OCI-LY7 (cell line): ENCODE measurements at regions not wholly inside any gene's neighbourhood (a gene's known extent, or its start where the extent isn't known, plus 50 kb on each side); places are given as distances from the start of the nearest gene placed in this dataset.

Experiments
- BruUV-seq: library from RNA; stranded (reverse); fragments of 400-500 nt; replicated peaks from 2 replicates; lab custom pipeline; 2021; lab: Mats Ljungman, UMichigan
- CTCF ChIA-PET: fragments of 300-600 bp; sonication (Branson Sonifier 250); formaldehyde crosslinking; loops from one replicate; lab custom pipeline; 2022; ENCODE audit warnings: antibody characterized with exemption; ENCODE audit not compliant: unreplicated experiment; lab: Charles Lee
- POLR2A ChIA-PET: fragments of 300-600 bp; sonication (Branson Sonifier 250); formaldehyde crosslinking; loops from one replicate; lab custom pipeline; 2022; ENCODE audit warnings: antibody characterized with exemption; lab: Charles Lee
- DNase-seq: peaks from one replicate; pipeline ENCODE4 v3.0.0-alpha.2; 2015; ENCODE audit warnings: low spot score
- H2AFZ ChIP-seq: fragments of 200-600 bp; sonication (generic), shearing (Covaris generic); 2 replicates; pipeline ENCODE4 v1.6.1; 2014; ENCODE audit warnings: mild to moderate bottlenecking, antibody characterized with exemption, low read length, moderate library complexity
- H3K27ac ChIP-seq: fragments of 200-600 bp; sonication (generic); 2 replicates; pipeline ENCODE4 v1.5.1; 2014; ENCODE audit warnings: mixed run types, low read depth, mild to moderate bottlenecking, moderate library complexity, low read length, inconsistent platforms; ENCODE audit not compliant: poor library complexity, severe bottlenecking
- H3K36me3 ChIP-seq: fragments of 200-600 bp; sonication (generic); 2 replicates; pipeline ENCODE4 v1.6.1; 2014; ENCODE audit warnings: mild to moderate bottlenecking, antibody characterized with exemption, low read length, moderate library complexity, mixed read lengths; ENCODE audit not compliant: insufficient read depth
- H3K4me1 ChIP-seq: fragments of 200-600 bp; sonication (generic); 2 replicates; pipeline ENCODE4 v1.5.1; 2014; ENCODE audit warnings: mild to moderate bottlenecking, low read length; ENCODE audit not compliant: insufficient read depth, poor library complexity, severe bottlenecking
- H3K4me2 ChIP-seq: fragments of 200-600 bp; sonication (generic); 2 replicates; pipeline ENCODE4 v1.6.1; 2014; ENCODE audit warnings: mild to moderate bottlenecking, low read length
- H3K4me3 ChIP-seq: fragments of 200-600 bp; sonication (generic); 2 replicates; pipeline ENCODE4 v1.5.1; 2014; ENCODE audit warnings: mild to moderate bottlenecking, low read depth, low read length; ENCODE audit not compliant: poor library complexity, severe bottlenecking
- H3K79me2 ChIP-seq: fragments of 200-600 bp; sonication (generic); 2 replicates; pipeline ENCODE4 v1.6.1; 2016; ENCODE audit warnings: low read depth, mild to moderate bottlenecking, low read length, moderate library complexity, mixed read lengths; ENCODE audit not compliant: insufficient read depth
- H3K9me2 ChIP-seq: fragments of 200-600 bp; sonication (generic); 2 replicates; pipeline ENCODE4 v1.6.1; 2016; ENCODE audit warnings: mild to moderate bottlenecking, low read length, mixed read lengths; ENCODE audit not compliant: insufficient read depth
- H3K9me3 ChIP-seq: fragments of 200-600 bp; sonication (generic); 2 replicates; pipeline ENCODE4 v1.6.1; 2014; ENCODE audit warnings: mild to moderate bottlenecking, mixed run types, low read length, mixed read lengths
- H4K20me1 ChIP-seq: fragments of 200-600 bp; sonication (generic); 2 replicates; pipeline ENCODE4 v1.6.1; 2014; ENCODE audit warnings: mild to moderate bottlenecking, antibody characterized with exemption, low read length, moderate library complexity, mixed read lengths; ENCODE audit not compliant: insufficient read depth
- EZH2phosphoT487 ChIP-seq: fragments of 200-600 bp; sonication (generic); IDR thresholded peaks from 2 replicates; pipeline ENCODE4 v1.6.1; 2018; ENCODE audit warnings: low read depth, borderline replicate concordance, mild to moderate bottlenecking, mixed run types, antibody characterized with exemption, low read length, moderate library complexity, mixed read lengths
- intact Hi-C: fragments of 100-400 bp; cut with micrococcal nuclease; formaldehyde crosslinking; loops from one replicate; pipeline ENCODE4 v1.10.0; 2022; ENCODE audit not compliant: unreplicated experiment
- TF ChIP-seq, protein P1 (sequence below): fragments of 200-600 bp; sonication (generic); conservative IDR thresholded peaks from 2 replicates; pipeline ENCODE4 v1.5.1; 2014; ENCODE audit warnings: mild to moderate bottlenecking, antibody characterized with exemption, low read length, moderate library complexity, mixed read lengths

DNA sequence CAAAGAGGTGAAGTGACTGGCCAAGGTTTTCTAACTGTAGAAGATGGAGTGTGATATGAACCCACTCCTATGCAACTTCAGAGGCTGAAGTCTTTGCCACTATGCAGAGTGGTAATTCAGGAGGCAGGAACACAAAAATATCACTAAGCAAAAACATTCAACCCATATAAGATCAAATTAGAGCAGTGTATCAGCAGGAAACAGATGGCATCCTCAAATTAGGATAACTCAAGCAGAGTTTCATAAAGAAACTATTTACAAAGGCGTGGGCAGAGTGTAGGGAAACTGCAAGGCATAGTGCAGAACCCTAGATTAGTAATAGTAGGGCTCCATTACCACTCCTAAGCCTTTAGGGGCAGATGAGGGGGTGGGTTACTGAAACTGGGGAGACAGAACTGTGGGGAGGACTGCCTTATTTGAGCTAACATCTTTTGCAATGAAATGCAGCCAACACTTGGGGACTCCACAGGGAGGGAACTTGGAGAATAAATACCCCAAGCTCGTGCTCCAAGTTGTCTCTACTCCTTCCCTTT, 72.2 kb downstream of the PTTG1 start:
- no TSS peak for BruUV-seq
- intact Hi-C loops = no loop called here
- Histone ChIP-seq H3K4me1 (no peaks in the 10 kb centered on the region), H3K9me3 (no peaks in the 10 kb centered on the region), H4K20me1 (no peaks in the 10 kb centered on the region), H3K79me2 (no peaks in the 10 kb centered on the region), H3K4me2 (no peak overlapping the region), H3K4me3 (no peak overlapping the region), H3K36me3 (no peaks in the 10 kb centered on the region), H2AFZ (no peak overlapping the region), H3K27ac (no peak overlapping the region), H3K9me2 (no peaks in the 10 kb centered on the region)
- POLR2A ChIA-PET = interaction anchor here (1.9 kb wide), 1 partner anchor 13 kb away, joined by 5 read pairs; no protein-coding TSS in a partner anchor
- TF ChIP-seq EZH2phosphoT487 = no peak
- no peak for DNase-seq
- CTCF ChIA-PET = no interaction called here

DNA sequence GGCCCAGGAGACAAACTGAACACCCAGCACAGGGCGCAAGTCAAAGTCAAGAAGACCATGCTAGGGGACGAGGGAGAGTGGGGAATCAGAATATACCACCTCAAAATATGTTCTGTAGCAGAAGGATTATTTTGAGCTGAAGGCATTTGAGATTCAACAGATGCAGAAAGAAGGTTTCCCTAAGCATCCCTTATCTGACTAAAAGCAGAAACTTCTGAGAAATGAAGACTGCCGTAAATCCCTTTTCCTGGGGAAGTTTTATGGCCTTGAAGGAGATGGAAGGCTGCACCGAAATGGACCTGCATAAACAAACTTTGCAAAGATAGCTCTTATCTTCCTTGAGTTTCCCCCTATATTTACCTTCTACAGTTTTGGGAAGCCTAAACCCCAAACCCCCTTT, 72.8 kb downstream of the PTTG1 start:
- H3K4me2 ChIP-seq = no peak overlapping the region
- no TSS peak for BruUV-seq
- no peaks in the 10 kb centered on the region for H4K20me1 ChIP-seq
- no peaks in the 10 kb centered on the region for H3K4me1 ChIP-seq
- H3K79me2 ChIP-seq = no peaks in the 10 kb centered on the region
- TF ChIP-seq, protein P1, sequence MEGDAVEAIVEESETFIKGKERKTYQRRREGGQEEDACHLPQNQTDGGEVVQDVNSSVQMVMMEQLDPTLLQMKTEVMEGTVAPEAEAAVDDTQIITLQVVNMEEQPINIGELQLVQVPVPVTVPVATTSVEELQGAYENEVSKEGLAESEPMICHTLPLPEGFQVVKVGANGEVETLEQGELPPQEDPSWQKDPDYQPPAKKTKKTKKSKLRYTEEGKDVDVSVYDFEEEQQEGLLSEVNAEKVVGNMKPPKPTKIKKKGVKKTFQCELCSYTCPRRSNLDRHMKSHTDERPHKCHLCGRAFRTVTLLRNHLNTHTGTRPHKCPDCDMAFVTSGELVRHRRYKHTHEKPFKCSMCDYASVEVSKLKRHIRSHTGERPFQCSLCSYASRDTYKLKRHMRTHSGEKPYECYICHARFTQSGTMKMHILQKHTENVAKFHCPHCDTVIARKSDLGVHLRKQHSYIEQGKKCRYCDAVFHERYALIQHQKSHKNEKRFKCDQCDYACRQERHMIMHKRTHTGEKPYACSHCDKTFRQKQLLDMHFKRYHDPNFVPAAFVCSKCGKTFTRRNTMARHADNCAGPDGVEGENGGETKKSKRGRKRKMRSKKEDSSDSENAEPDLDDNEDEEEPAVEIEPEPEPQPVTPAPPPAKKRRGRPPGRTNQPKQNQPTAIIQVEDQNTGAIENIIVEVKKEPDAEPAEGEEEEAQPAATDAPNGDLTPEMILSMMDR = no peak
- TF ChIP-seq EZH2phosphoT487 = no peak
- H3K9me3 ChIP-seq = no peaks in the 10 kb centered on the region
- H2AFZ ChIP-seq = no peak overlapping the region
- no peak for DNase-seq
- H3K4me3 ChIP-seq = no peak overlapping the region
- intact Hi-C loops = no loop called here
- no peaks in the 10 kb centered on the region for H3K36me3 ChIP-seq
- H3K9me2 ChIP-seq = no peaks in the 10 kb centered on the region
- ChIA-PET POLR2A (interaction anchor here (1.9 kb wide), 1 partner anchor 13 kb away, joined by 5 read pairs; no protein-coding TSS in a partner anchor), CTCF (no interaction called here)
- no peak overlapping the region for H3K27ac ChIP-seq

DNA sequence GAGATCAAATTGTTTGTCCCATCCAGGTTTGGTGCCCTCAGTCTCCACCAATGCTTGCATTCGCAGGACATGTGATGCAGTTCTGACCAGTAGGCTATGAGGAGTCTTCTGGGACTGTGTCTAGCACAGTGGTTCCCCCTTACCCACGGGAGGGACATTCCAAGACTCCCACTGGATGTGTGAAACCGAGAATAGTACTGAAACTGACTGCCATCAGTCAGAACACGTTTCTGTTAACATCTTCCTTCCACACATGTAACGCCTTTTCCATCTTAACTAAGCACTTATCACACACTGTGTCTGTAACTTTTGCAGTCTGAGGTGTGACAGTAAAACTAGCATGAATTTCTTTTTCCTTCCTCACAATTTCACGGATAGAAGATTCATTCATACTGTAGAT, 74.7 kb downstream of the PTTG1 start:
- no TSS peak for BruUV-seq
- CTCF ChIA-PET = no interaction called here
- H3K9me2 ChIP-seq = no peaks in the 10 kb centered on the region

More for the DNA sequence above, 74.7 kb downstream of the PTTG1 start:
- Histone ChIP-seq H3K4me2 (no peak overlapping the region), H4K20me1 (no peaks in the 10 kb centered on the region), H3K27ac (no peak overlapping the region), H3K4me3 (no peak overlapping the region), H2AFZ (no peak overlapping the region), H3K79me2 (no peaks in the 10 kb centered on the region), H3K4me1 (no peaks in the 10 kb centered on the region), H3K9me3 (no peaks in the 10 kb centered on the region), H3K36me3 (no peaks in the 10 kb centered on the region)
- no peak for TF ChIP-seq EZH2phosphoT487
- TF ChIP-seq, protein P1 = no peak
- intact Hi-C loops = no loop called here
- POLR2A ChIA-PET = interaction anchor here (0.6 kb wide), 1 partner anchor 310 kb away, joined by 3 read pairs; no protein-coding TSS in a partner anchor
- no peak for DNase-seq
